GM12874 (cell line): ENCODE measurements at regions not wholly inside any gene's neighbourhood (a gene's known extent, or its start where the extent isn't known, plus 50 kb on each side); places are given as distances from the start of the nearest gene placed in this dataset.

Experiments
- TF ChIP-seq, protein P1 (sequence below): IDR thresholded peaks from 2 replicates; pipeline ENCODE4 v1.5.1; 2011; ENCODE audit warnings: low read depth, mild to moderate bottlenecking, control low read depth, low read length, moderate library complexity; ENCODE audit not compliant: insufficient read depth

DNA sequence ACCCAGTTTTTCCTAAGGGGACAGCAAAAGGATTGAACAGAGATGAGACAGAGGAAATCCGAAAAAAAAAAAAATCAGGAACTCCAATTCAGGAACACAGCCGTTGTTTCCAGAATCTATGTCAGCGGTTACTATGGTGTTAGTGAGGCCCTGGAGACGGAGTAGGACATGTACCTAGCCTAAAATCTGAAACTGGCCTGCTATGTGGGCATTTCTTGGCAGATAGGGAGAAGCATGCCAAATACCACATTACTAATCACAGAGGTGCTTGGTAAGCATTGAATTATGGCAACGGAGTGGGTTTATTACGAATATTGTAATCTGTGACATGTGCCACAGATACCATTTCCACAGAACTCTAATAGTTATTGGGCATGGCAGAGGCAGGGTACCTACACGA is 530.6 kb downstream of the CCDC85A start:
- TF ChIP-seq, protein P1, sequence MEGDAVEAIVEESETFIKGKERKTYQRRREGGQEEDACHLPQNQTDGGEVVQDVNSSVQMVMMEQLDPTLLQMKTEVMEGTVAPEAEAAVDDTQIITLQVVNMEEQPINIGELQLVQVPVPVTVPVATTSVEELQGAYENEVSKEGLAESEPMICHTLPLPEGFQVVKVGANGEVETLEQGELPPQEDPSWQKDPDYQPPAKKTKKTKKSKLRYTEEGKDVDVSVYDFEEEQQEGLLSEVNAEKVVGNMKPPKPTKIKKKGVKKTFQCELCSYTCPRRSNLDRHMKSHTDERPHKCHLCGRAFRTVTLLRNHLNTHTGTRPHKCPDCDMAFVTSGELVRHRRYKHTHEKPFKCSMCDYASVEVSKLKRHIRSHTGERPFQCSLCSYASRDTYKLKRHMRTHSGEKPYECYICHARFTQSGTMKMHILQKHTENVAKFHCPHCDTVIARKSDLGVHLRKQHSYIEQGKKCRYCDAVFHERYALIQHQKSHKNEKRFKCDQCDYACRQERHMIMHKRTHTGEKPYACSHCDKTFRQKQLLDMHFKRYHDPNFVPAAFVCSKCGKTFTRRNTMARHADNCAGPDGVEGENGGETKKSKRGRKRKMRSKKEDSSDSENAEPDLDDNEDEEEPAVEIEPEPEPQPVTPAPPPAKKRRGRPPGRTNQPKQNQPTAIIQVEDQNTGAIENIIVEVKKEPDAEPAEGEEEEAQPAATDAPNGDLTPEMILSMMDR, result no peak

- TF ChIP-seq, protein P1, result no peak
Observed at GRCh38 chr2:56715683-56716082, 531.9 kb downstream of the CCDC85A start.

- TF ChIP-seq, protein P1, result no peak
Observed at GRCh38 chr2:56718413-56718812, 534.6 kb downstream of the CCDC85A start.

GRCh38 chr2:56729212-56729611 is 545.4 kb downstream of the CCDC85A start:
- TF ChIP-seq, protein P1, result no peak

DNA sequence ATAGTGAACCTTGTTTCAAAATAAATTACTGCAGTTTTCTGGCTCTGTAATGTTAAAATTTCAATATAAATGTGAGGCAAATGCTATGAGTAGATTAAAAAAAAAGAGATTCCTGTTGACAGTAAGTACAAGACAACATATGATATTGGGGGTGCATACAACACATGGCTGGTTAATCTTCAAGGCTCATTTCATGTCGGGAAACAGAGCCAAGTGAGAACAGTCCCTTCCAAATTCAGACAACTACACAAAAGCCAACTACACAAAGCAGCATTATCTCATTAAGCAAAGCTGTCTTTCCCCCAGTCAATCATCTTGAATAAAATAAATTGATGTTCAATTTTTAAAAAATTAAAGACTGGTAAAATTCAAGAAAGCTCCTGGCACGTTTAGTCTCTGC is 549.2 kb downstream of the CCDC85A start:
- TF ChIP-seq, protein P1, result no peak

GRCh38 chr2:56739413-56739812 is 555.6 kb downstream of the CCDC85A start:
- TF ChIP-seq, protein P1, result no peak

- TF ChIP-seq, protein P1, result no peak
Observed at GRCh38 chr2:56741601-56742102, 557.9 kb downstream of the CCDC85A start.
